ENCODE measurements at regions not wholly inside any gene's neighbourhood (a gene's known extent, or its start where the extent isn't known, plus 50 kb on each side); places are given as distances from the start of the nearest gene placed in this dataset. TPM values are rescaled to one million over a fixed set of nuclear protein-coding genes. Genes with fewer than 3 reads are reported as not detected.

- DNase-seq (peak; percentile 65 to 90 (median 82)), ATAC-seq (peak; percentile 85)
- H3K27me3 ChIP-seq: no peaks in the 10 kb centered on the region
- 25 to 26% methylated on average over 4 of the region's 4 CpGs for WGBS, 2 donors
- no peak overlapping the region for H3K4me3 ChIP-seq
- no peak for TF ChIP-seq POLR2A (IDR thresholded peaks at IDR 0.05)
- no peak for TF ChIP-seq CTCF (IDR thresholded peaks at IDR 0.05)
- H3K36me3 ChIP-seq (replicated peaks in 1 of 2; ENCODE audit: insufficient read depth in 1 of 2, low read depth in 2 of 2): no peaks in the 10 kb centered on the region
- peaks cover 13% of the 10 kb centered on the region for H3K4me1 ChIP-seq
- intact Hi-C loops (cut with DNase I): no loop called here
- H3K9me3 ChIP-seq: no peaks in the 10 kb centered on the region
- no peak overlapping the region for H3K27ac ChIP-seq
Measured at GRCh38 chr11:43245466-43245865, 66.3 kb upstream of the API5 start.

- no peak overlapping the region for H3K4me3 ChIP-seq
- DNase-seq (no peak), ATAC-seq (no peak)
- no peaks in the 10 kb centered on the region for H3K27me3 ChIP-seq
- intact Hi-C loops (cut with DNase I): no loop called here
- H3K27ac ChIP-seq: no peak overlapping the region
- peaks cover 5% of the 10 kb centered on the region for H3K4me1 ChIP-seq
- no peaks in the 10 kb centered on the region for H3K9me3 ChIP-seq
- TF ChIP-seq POLR2A (IDR thresholded peaks at IDR 0.05) (no peak), CTCF (IDR thresholded peaks at IDR 0.05) (no peak)
- no peaks in the 10 kb centered on the region for H3K36me3 ChIP-seq (replicated peaks in 1 of 2; ENCODE audit: insufficient read depth in 1 of 2, low read depth in 2 of 2)
Measured at GRCh38 chr11:43250309-43250708, 61.5 kb upstream of the API5 start.

- H3K4me1 ChIP-seq: no peaks in the 10 kb centered on the region
- DNase-seq (no peak), ATAC-seq (no peak)
- no peaks in the 10 kb centered on the region for H3K27me3 ChIP-seq
- H3K36me3 ChIP-seq (replicated peaks in 1 of 2; ENCODE audit: insufficient read depth in 1 of 2, low read depth in 2 of 2): no peaks in the 10 kb centered on the region
- no peak overlapping the region for H3K4me3 ChIP-seq
- TF ChIP-seq CTCF (IDR thresholded peaks at IDR 0.05) (no peak), POLR2A (IDR thresholded peaks at IDR 0.05) (no peak)
- no peaks in the 10 kb centered on the region for H3K9me3 ChIP-seq
- intact Hi-C loops (cut with DNase I): no loop called here
- H3K27ac ChIP-seq: no peak overlapping the region
- 76 to 79% methylated on average over 2 of the region's 2 CpGs for WGBS, 2 donors
Measured at GRCh38 chr11:43261775-43262174, 50.0 kb upstream of the API5 start.

Small RNA genes in the stretch of these regions (small RNA-seq; reads per million reads assigned to genes)
- gene AC021006.3 (not detected), gene AC109810.1 (not detected)
